ENCODE measurements at regions not wholly inside any gene's neighbourhood (a gene's known extent, or its start where the extent isn't known, plus 50 kb on each side); places are given as distances from the start of the nearest gene placed in this dataset.

DNA sequence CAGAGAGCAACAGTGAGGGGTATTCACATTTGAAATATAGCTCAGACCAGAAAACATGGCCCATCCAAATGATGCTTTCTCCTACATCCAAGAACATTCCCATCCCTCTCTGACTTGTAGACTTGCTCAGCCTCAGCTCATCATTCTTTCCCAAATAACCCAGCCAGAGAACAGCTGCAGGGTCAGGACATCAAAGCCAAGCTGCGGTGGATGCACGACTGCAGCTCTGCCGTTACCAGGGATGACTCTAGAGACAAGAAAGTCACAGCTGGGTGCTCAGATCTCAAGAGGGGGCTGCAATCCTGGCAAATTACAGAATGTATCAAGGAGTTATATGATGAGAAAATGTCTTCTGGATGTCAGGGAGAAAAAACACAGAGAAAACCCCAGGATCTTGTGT lies 944.3 kb downstream of the NTRK3 start:
- peak overlapping the region; percentile 43 for H3K4me2 ChIP-seq
- Mint-ChIP-seq H3K27ac (no peak overlapping the region), H3K4me3 (no peak overlapping the region), H3K27me3 (ENCODE audit: insufficient read depth, low read depth) (peaks cover 4% of the 10 kb centered on the region), H3K36me3 (no peaks in the 10 kb centered on the region), H3K4me1 (peaks cover 14% of the 10 kb centered on the region), H3K9me3 (no peaks in the 10 kb centered on the region)
- no peaks in the 10 kb centered on the region for H3K36me3 ChIP-seq
- no peak overlapping the region for H3K27ac ChIP-seq
- H3K4me1 ChIP-seq, result peaks cover 21% of the 10 kb centered on the region
- H4K20me1 ChIP-seq (ENCODE audit: low read depth), result no peaks in the 10 kb centered on the region
- no peaks in the 10 kb centered on the region for H3K79me2 ChIP-seq (ENCODE audit: low read depth)
- DNase-seq (ENCODE audit: low spot score), result no peak
- H3F3A ChIP-seq (ENCODE audit: low read depth), result peaks cover 4% of the 10 kb centered on the region
- H3K9me3 ChIP-seq (ENCODE audit: low read depth), result no peaks in the 10 kb centered on the region
- no peak overlapping the region for H3K9ac ChIP-seq
- no peak overlapping the region for H3K4me3 ChIP-seq
- H2AFZ ChIP-seq (replicated peaks), result peak overlapping the region; percentile 75
- no peaks in the 10 kb centered on the region for H3K27me3 ChIP-seq
- TF ChIP-seq, protein P1, sequence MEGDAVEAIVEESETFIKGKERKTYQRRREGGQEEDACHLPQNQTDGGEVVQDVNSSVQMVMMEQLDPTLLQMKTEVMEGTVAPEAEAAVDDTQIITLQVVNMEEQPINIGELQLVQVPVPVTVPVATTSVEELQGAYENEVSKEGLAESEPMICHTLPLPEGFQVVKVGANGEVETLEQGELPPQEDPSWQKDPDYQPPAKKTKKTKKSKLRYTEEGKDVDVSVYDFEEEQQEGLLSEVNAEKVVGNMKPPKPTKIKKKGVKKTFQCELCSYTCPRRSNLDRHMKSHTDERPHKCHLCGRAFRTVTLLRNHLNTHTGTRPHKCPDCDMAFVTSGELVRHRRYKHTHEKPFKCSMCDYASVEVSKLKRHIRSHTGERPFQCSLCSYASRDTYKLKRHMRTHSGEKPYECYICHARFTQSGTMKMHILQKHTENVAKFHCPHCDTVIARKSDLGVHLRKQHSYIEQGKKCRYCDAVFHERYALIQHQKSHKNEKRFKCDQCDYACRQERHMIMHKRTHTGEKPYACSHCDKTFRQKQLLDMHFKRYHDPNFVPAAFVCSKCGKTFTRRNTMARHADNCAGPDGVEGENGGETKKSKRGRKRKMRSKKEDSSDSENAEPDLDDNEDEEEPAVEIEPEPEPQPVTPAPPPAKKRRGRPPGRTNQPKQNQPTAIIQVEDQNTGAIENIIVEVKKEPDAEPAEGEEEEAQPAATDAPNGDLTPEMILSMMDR (IDR thresholded peaks at IDR 0.05), result no peak

DNA sequence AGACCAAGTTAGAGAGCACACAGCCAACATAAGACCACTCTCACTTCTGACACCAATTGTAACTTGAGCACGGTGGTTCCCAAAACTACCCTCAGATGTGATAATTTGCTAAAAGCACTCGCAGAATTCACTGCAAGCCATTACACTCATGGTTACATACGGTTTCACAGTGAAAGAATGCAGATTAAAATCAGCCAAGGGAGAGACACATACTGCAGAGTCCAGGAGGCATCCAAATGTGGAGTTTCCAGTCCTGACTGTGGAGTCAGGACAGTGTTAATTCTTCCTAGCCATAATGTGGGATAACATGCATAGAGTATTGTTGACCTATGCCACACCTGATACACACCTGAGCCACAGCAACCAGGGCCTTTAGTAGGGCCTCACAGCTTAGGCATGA lies 956.4 kb downstream of the NTRK3 start:
- Mint-ChIP-seq H3K27me3 (ENCODE audit: insufficient read depth, low read depth) (no peaks in the 10 kb centered on the region), H3K27ac (no peak overlapping the region), H3K4me1 (no peaks in the 10 kb centered on the region), H3K4me3 (no peak overlapping the region), H3K36me3 (no peaks in the 10 kb centered on the region), H3K9me3 (peaks cover 1% of the 10 kb centered on the region)
- Histone ChIP-seq H3K4me1 (no peaks in the 10 kb centered on the region), H3K27ac (no peak overlapping the region), H2AFZ (replicated peaks) (no peak overlapping the region), H3K9me3 (ENCODE audit: low read depth) (no peaks in the 10 kb centered on the region), H4K20me1 (ENCODE audit: low read depth) (no peaks in the 10 kb centered on the region), H3K27me3 (no peaks in the 10 kb centered on the region), H3K9ac (no peak overlapping the region), H3K79me2 (ENCODE audit: low read depth) (no peaks in the 10 kb centered on the region), H3K36me3 (no peaks in the 10 kb centered on the region), H3K4me2 (no peak overlapping the region), H3F3A (ENCODE audit: low read depth) (no peaks in the 10 kb centered on the region), H3K4me3 (no peak overlapping the region)
- TF ChIP-seq, protein P1 (IDR thresholded peaks at IDR 0.05), result no peak
- DNase-seq (ENCODE audit: low spot score), result no peak

DNA sequence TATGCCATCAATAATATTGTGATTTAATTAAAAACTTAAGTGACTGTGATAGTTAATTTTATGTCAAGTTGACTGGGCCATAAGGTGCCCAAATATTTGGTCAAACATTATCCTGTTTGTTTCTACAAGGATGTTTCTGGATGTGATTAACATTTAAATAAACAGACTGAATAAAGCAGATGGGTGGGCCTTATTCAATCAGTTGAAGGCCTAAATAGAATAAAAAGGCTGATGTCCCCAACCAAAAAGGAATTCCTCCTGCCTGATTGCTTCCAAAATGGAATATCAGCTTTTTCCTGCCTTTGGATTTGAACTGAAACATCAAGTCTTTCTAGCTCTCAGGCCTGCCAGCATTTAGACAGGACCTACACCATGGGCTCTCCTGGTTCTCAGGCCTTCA lies 961.7 kb downstream of the NTRK3 start:
- Histone ChIP-seq H3K79me2 (ENCODE audit: low read depth) (no peaks in the 10 kb centered on the region), H2AFZ (replicated peaks) (no peak overlapping the region), H3K9ac (no peak overlapping the region), H3K36me3 (no peaks in the 10 kb centered on the region), H3K4me3 (no peak overlapping the region), H3K4me2 (no peak overlapping the region), H3K27me3 (no peaks in the 10 kb centered on the region), H3F3A (ENCODE audit: low read depth) (no peaks in the 10 kb centered on the region), H3K4me1 (no peaks in the 10 kb centered on the region), H3K9me3 (ENCODE audit: low read depth) (no peaks in the 10 kb centered on the region), H3K27ac (no peak overlapping the region), H4K20me1 (ENCODE audit: low read depth) (no peaks in the 10 kb centered on the region)
- no peaks in the 10 kb centered on the region for H3K4me1 Mint-ChIP-seq
- H3K27me3 Mint-ChIP-seq (ENCODE audit: insufficient read depth, low read depth), result peaks cover 3% of the 10 kb centered on the region
- DNase-seq (ENCODE audit: low spot score), result no peak
- H3K9me3 Mint-ChIP-seq, result peaks cover 3% of the 10 kb centered on the region
- no peak overlapping the region for H3K4me3 Mint-ChIP-seq
- H3K27ac Mint-ChIP-seq, result no peak overlapping the region
- TF ChIP-seq EZH2phosphoT487 (IDR thresholded peaks at IDR 0.05), result no peak
- TF ChIP-seq EZH2 (IDR thresholded peaks at IDR 0.05), result no peak
- TF ChIP-seq, protein P1 (IDR thresholded peaks at IDR 0.05), result no peak
- H3K36me3 Mint-ChIP-seq, result no peaks in the 10 kb centered on the region

DNA sequence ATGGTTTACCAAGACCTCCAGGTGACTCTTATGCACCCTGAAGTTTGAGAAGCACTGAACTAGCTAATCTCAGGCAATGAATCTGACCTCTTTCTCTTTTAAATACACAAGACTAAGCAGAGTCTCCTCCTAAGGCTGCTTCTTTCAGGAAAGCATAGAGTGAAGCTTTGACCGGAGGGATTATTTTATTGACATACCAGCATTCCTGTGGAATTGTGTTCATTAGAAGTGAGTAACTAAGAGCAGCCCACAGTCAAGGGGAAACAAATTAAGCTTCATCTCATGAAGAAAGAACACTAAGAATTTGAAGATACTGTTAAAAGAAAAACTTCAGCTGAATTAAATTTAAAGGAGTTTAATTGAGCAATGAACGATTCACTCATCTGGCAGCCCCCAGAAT lies 963.5 kb downstream of the NTRK3 start:
- Histone ChIP-seq H3K79me2 (ENCODE audit: low read depth) (no peaks in the 10 kb centered on the region), H4K20me1 (ENCODE audit: low read depth) (no peaks in the 10 kb centered on the region), H3K36me3 (no peaks in the 10 kb centered on the region), H3F3A (ENCODE audit: low read depth) (no peaks in the 10 kb centered on the region), H2AFZ (replicated peaks) (no peak overlapping the region), H3K9me3 (ENCODE audit: low read depth) (no peaks in the 10 kb centered on the region), H3K4me1 (no peaks in the 10 kb centered on the region), H3K9ac (no peak overlapping the region), H3K27me3 (no peaks in the 10 kb centered on the region), H3K4me2 (no peak overlapping the region), H3K27ac (no peak overlapping the region), H3K4me3 (no peak overlapping the region)
- TF ChIP-seq EZH2 (IDR thresholded peaks at IDR 0.05), result no peak
- TF ChIP-seq, protein P1 (IDR thresholded peaks at IDR 0.05), result no peak
- TF ChIP-seq EZH2phosphoT487 (IDR thresholded peaks at IDR 0.05), result no peak
- no peaks in the 10 kb centered on the region for H3K36me3 Mint-ChIP-seq
- no peaks in the 10 kb centered on the region for H3K4me1 Mint-ChIP-seq
- no peak overlapping the region for H3K27ac Mint-ChIP-seq
- peaks cover 3% of the 10 kb centered on the region for H3K9me3 Mint-ChIP-seq
- H3K4me3 Mint-ChIP-seq, result no peak overlapping the region
- peaks cover 3% of the 10 kb centered on the region for H3K27me3 Mint-ChIP-seq (ENCODE audit: insufficient read depth, low read depth)
- no peak for DNase-seq (ENCODE audit: low spot score)

Data from neural progenitor cell (in vitro differentiated cells).